Endothelial cell of umbilical vein (primary cell): ENCODE measurements at regions not wholly inside any gene's neighbourhood (a gene's known extent, or its start where the extent isn't known, plus 50 kb on each side); places are given as distances from the start of the nearest gene placed in this dataset.

Source experiments
- BruUV-seq: library from RNA; stranded (reverse); fragments of 400-500 nt; replicated peaks from 2 replicates; lab custom pipeline; 2021; lab: Mats Ljungman, UMichigan
- CTCF ChIA-PET: fragments of 300-600, 350-600 bp; sonication (Branson Sonifier 250); formaldehyde crosslinking; loops from one replicate; lab custom pipeline; 2021; ENCODE audit warnings: antibody characterized with exemption, inconsistent platforms; lab: Charles Lee
- POLR2A ChIA-PET: fragments of 300-600, 350-600 bp; sonication (Branson Sonifier 250); formaldehyde crosslinking; loops from one replicate; lab custom pipeline; 2021; ENCODE audit warnings: antibody characterized with exemption, inconsistent platforms; lab: Charles Lee
- DNase-seq: peaks from one replicate; pipeline ENCODE4 v3.0.0-alpha.2; 2011; ENCODE audit warnings: low read depth, low spot score
- FAIRE-seq: peaks from 2 replicates; lab custom pipeline; 2011; peaks lifted over from hg19 to GRCh38; lab: Jason Lieb, UNC
- H2AFZ ChIP-seq: 2 replicates; pipeline ENCODE4 v1.6.0; 2012; ENCODE audit warnings: low read depth, low read length, control low read depth, inconsistent platforms
- H3K27ac ChIP-seq: 2 replicates; pipeline ENCODE4 v1.5.1; 2011; ENCODE audit warnings: low read depth, mild to moderate bottlenecking, control low read depth, low read length, moderate library complexity; ENCODE audit not compliant: insufficient read depth
- H3K27me3 ChIP-seq, 2 experiments: 2 replicates each; pipeline versions ENCODE4 v1.6.0 to v1.6.1; 2011; ENCODE audit warnings: low read length in 2 of 2, mixed read lengths in 1 of 2; ENCODE audit not compliant: control insufficient read depth in 2 of 2, insufficient read depth in 2 of 2
- H3K36me3 ChIP-seq, 2 experiments: 2 replicates in 1 of 2; 3 replicates in 1 of 2; pipeline ENCODE4 v1.5.1; 2011; ENCODE audit warnings: low read length in 2 of 2, mild to moderate bottlenecking in 1 of 2, moderate library complexity in 1 of 2; ENCODE audit not compliant: control insufficient read depth in 2 of 2, insufficient read depth in 2 of 2; ENCODE audit errors: extremely low read depth in 1 of 2
- H3K4me1 ChIP-seq: 3 replicates; pipeline ENCODE4 v1.5.1; 2011; ENCODE audit warnings: mild to moderate bottlenecking, low read length; ENCODE audit not compliant: control insufficient read depth, insufficient read depth; ENCODE audit errors: extremely low read depth
- H3K4me2 ChIP-seq: 2 replicates; pipeline ENCODE4 v1.6.1; 2011; ENCODE audit warnings: low read length, control low read depth, mixed read lengths; ENCODE audit not compliant: insufficient read depth
- H3K4me3 ChIP-seq, 3 experiments: fragments of 200-600 bp in 1 of 3; sonication (generic), shearing (Covaris generic) in 1 of 3; replicated peaks in 1 of 3; 2 replicates each; pipeline ENCODE4 v1.5.1; 2011 to 2016; ENCODE audit warnings: control low read depth in 3 of 3, low read length in 3 of 3, mild to moderate bottlenecking in 2 of 3, inconsistent platforms in 1 of 3, low read depth in 1 of 3, moderate library complexity in 1 of 3; ENCODE audit not compliant: insufficient read depth in 1 of 3
- H3K79me2 ChIP-seq: 2 replicates; pipeline ENCODE4 v1.6.0; 2012; ENCODE audit warnings: low read length, inconsistent platforms; ENCODE audit not compliant: control insufficient read depth, insufficient read depth
- H3K9ac ChIP-seq: replicated peaks from 2 replicates; pipeline ENCODE3; 2011; ENCODE audit warnings: low read length, control low read depth; ENCODE audit not compliant: insufficient read depth; ENCODE audit errors: extremely low read depth
- H3K9me1 ChIP-seq: replicated peaks from 3 replicates; pipeline ENCODE4 v1.6.0; 2011; ENCODE audit warnings: mild to moderate bottlenecking, low read length; ENCODE audit not compliant: control insufficient read depth, insufficient read depth; ENCODE audit errors: extremely low read depth
- H3K9me3 ChIP-seq: replicated peaks from 2 replicates; pipeline ENCODE4 v1.5.1; 2012; ENCODE audit warnings: low read length, inconsistent platforms; ENCODE audit not compliant: control insufficient read depth, insufficient read depth
- H4K20me1 ChIP-seq: replicated peaks from 2 replicates; pipeline ENCODE3; 2011; ENCODE audit warnings: mild to moderate bottlenecking, low read length; ENCODE audit not compliant: control insufficient read depth, insufficient read depth; ENCODE audit errors: extremely low read depth
- EZH2 ChIP-seq: IDR thresholded peaks from 2 replicates; pipeline ENCODE4 v1.6.1; 2012; ENCODE audit warnings: borderline replicate concordance, low read depth, mild to moderate bottlenecking, moderate library complexity, low read length, inconsistent platforms; ENCODE audit not compliant: severe bottlenecking
- FOS ChIP-seq: IDR thresholded peaks from 2 replicates; pipeline ENCODE4 v1.6.1; 2011; ENCODE audit warnings: mild to moderate bottlenecking, low read length, moderate library complexity, borderline replicate concordance; ENCODE audit not compliant: insufficient read depth
- GATA2 ChIP-seq: IDR thresholded peaks from 2 replicates; pipeline ENCODE4 v1.7.0; 2011; ENCODE audit warnings: low read depth, mild to moderate bottlenecking, moderate library complexity, mixed read lengths, low read length; ENCODE audit not compliant: insufficient read length, insufficient read depth
- JUN ChIP-seq: IDR thresholded peaks from 2 replicates; pipeline ENCODE4 v1.6.1; 2011; ENCODE audit warnings: borderline replicate concordance, low read depth; ENCODE audit not compliant: insufficient read length, insufficient read depth
- MYC ChIP-seq: IDR thresholded peaks from one replicate; pipeline ENCODE4 v1.6.1; 2011; ENCODE audit warnings: mild to moderate bottlenecking, low read depth, low read length
- POLR2A ChIP-seq: IDR thresholded peaks from 2 replicates; pipeline ENCODE4 v1.6.1; 2012; ENCODE audit warnings: low read depth, mild to moderate bottlenecking, control low read depth, low read length
- POLR2AphosphoS5 ChIP-seq: IDR thresholded peaks from 2 replicates; pipeline ENCODE4 v1.6.1; 2012; ENCODE audit warnings: low read depth, mild to moderate bottlenecking, control low read depth, low read length, moderate library complexity; ENCODE audit not compliant: insufficient read depth
- dilution Hi-C: fragments of 300-500 bp; cut with MboI; formaldehyde crosslinking; loops from one replicate; pipeline ENCODE4 v1.15.0; 2019; ENCODE audit warnings: low sequenced_read_pairs; ENCODE audit not compliant: extremely low pct_ligation_motif_present
- intact Hi-C: fragments of 100-400 bp; cut with micrococcal nuclease; formaldehyde crosslinking; loops from one replicate; pipeline ENCODE4 v1.10.0; 2022
- TF ChIP-seq, protein P1 (sequence below), 2 donors: IDR thresholded peaks; 1 replicate in 1 of 2; 2 replicates in 1 of 2; pipeline ENCODE4 v1.5.1; 2011; ENCODE audit warnings: low read length in 2 of 2, mild to moderate bottlenecking in 2 of 2, moderate library complexity in 2 of 2, control low read depth in 1 of 2, inconsistent platforms in 1 of 2, low read depth in 1 of 2; ENCODE audit not compliant: insufficient read depth in 1 of 2; ENCODE audit errors: extremely low read depth in 1 of 2
- TF ChIP-seq, protein P2 (sequence below): IDR thresholded peaks from 2 replicates; pipeline ENCODE4 v1.6.1; 2011; ENCODE audit not compliant: insufficient read depth, insufficient read length

DNA sequence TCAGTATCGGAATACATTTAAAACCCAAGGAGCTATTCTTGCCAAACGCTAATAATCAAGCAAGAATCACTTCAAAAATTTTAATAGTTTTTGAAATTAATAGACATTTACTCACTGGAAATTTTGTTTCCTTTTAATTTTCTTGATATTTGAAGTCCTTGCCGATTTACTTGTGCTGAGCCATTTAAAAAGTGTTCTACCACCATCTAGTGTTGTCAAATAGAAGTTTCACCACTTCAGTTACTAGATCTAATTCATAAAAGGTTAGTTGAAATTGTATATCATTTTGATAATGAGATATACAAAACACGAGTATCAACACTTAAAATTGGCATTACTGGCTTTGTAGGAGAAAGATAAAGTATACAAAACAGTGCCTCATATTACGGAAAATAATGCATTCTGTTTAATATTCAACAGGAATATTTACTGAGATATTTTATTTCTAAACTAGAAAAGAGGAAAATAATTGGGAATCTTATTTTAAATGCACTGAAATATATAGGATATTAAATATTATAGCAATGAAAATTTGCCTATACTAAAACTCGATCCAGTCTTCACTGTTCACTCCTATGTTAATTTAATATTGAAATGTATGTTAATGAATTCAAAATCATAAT lies 664.8 kb upstream of the SEMA3D start:
- dilution Hi-C loops (no loop called here), intact Hi-C loops (loop anchor here (1.0 to 10.0 kb wide), 3 partner anchors 299 to 821 kb away; partner anchors contain the start of gene SEMA3D)
- Histone ChIP-seq H3K79me2 (no peaks in the 10 kb centered on the region), H3K27ac (no peak overlapping the region), H3K9ac (no peak overlapping the region), H3K9me3 (no peaks in the 10 kb centered on the region), H3K9me1 (no peaks in the 10 kb centered on the region), H3K4me2 (no peak overlapping the region), H3K27me3 (no peaks in the 10 kb centered on the region), H3K4me1 (no peaks in the 10 kb centered on the region), H3K36me3 (no peaks in the 10 kb centered on the region), H2AFZ (no peak overlapping the region), H3K4me3 (no peak overlapping the region), H4K20me1 (no peaks in the 10 kb centered on the region)
- DNase-seq (peak; percentile 42), FAIRE-seq (peak; percentile 67)
- TF ChIP-seq GATA2 (no peak), MYC (no peak), JUN (no peak), FOS (no peak), POLR2A (no peak), POLR2AphosphoS5 (no peak), EZH2 (no peak)
- TF ChIP-seq, protein P1, sequence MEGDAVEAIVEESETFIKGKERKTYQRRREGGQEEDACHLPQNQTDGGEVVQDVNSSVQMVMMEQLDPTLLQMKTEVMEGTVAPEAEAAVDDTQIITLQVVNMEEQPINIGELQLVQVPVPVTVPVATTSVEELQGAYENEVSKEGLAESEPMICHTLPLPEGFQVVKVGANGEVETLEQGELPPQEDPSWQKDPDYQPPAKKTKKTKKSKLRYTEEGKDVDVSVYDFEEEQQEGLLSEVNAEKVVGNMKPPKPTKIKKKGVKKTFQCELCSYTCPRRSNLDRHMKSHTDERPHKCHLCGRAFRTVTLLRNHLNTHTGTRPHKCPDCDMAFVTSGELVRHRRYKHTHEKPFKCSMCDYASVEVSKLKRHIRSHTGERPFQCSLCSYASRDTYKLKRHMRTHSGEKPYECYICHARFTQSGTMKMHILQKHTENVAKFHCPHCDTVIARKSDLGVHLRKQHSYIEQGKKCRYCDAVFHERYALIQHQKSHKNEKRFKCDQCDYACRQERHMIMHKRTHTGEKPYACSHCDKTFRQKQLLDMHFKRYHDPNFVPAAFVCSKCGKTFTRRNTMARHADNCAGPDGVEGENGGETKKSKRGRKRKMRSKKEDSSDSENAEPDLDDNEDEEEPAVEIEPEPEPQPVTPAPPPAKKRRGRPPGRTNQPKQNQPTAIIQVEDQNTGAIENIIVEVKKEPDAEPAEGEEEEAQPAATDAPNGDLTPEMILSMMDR (IDR thresholded peaks at IDR 0.05; ENCODE audit: extremely low read depth in 1 of 2, insufficient read depth in 1 of 2, low read depth in 1 of 2, low read length in 2 of 2), result peak; percentile 6 to 11
- TF ChIP-seq, protein P2, sequence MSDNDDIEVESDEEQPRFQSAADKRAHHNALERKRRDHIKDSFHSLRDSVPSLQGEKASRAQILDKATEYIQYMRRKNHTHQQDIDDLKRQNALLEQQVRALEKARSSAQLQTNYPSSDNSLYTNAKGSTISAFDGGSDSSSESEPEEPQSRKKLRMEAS, result no peak
- CTCF ChIA-PET, result interaction anchor here (1.1 to 2.4 kb wide), 5 partner anchors 12 to 1916 kb away, joined by 3 to 20 read pairs (median 9); no protein-coding TSS in a partner anchor
- BruUV-seq, result no TSS peak
- POLR2A ChIA-PET, result no interaction called here
